SK-N-MC (cell line): ENCODE measurements at regions not wholly inside any gene's neighbourhood (a gene's known extent, or its start where the extent isn't known, plus 50 kb on each side); places are given as distances from the start of the nearest gene placed in this dataset.

Source experiments
- EZH2 ChIP-seq: fragments of 200-600 bp; sonication (generic); IDR thresholded peaks from one replicate; pipeline ENCODE4 v1.6.1; 2017; ENCODE audit warnings: antibody characterized with exemption
- POLR2AphosphoS5 ChIP-seq: IDR thresholded peaks from 2 replicates; pipeline ENCODE4 v1.6.1; 2012; ENCODE audit warnings: mild to moderate bottlenecking, low read depth, low read length, borderline replicate concordance

DNA sequence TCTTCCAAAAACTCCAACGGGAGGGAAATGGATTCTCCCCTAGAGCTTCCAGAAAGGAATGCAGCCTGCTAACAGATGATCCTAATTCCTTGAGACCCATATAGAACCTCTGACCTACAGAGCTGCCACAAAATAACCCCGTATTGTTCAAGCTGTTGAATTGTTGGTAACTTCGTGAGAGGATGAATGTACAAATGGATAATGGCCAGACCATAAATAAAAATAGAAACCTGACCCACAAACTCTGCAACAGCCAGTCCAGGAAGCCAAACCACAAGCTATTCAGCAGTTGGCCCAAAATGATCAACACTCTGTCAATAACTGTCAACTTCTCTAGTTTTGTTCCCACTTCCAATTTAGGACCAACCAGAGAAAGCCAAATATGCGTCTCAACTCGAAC is 414.0 kb upstream of the ZNF717 start:
- TF ChIP-seq EZH2 (no peak), POLR2AphosphoS5 (no peak)
